VCaP (cell line): ENCODE measurements at regions not wholly inside any gene's neighbourhood (a gene's known extent, or its start where the extent isn't known, plus 50 kb on each side); places are given as distances from the start of the nearest gene placed in this dataset.

Experiments
- H3K27ac ChIP-seq: fragments of 450-650 bp; 2 replicates; pipeline ENCODE4 v1.5.1; 2017
- TF ChIP-seq, protein P1 (sequence below): fragments of 450-650 bp; conservative IDR thresholded peaks from 2 replicates; pipeline ENCODE4 v1.5.1; 2017; ENCODE audit warnings: mild to moderate bottlenecking, moderate library complexity

GRCh38 chr16:56048425-56049105, 142.7 kb upstream of the GNAO1 start:
- no peak overlapping the region for H3K27ac ChIP-seq
- TF ChIP-seq, protein P1, sequence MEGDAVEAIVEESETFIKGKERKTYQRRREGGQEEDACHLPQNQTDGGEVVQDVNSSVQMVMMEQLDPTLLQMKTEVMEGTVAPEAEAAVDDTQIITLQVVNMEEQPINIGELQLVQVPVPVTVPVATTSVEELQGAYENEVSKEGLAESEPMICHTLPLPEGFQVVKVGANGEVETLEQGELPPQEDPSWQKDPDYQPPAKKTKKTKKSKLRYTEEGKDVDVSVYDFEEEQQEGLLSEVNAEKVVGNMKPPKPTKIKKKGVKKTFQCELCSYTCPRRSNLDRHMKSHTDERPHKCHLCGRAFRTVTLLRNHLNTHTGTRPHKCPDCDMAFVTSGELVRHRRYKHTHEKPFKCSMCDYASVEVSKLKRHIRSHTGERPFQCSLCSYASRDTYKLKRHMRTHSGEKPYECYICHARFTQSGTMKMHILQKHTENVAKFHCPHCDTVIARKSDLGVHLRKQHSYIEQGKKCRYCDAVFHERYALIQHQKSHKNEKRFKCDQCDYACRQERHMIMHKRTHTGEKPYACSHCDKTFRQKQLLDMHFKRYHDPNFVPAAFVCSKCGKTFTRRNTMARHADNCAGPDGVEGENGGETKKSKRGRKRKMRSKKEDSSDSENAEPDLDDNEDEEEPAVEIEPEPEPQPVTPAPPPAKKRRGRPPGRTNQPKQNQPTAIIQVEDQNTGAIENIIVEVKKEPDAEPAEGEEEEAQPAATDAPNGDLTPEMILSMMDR: no peak

- TF ChIP-seq, protein P1: no peak
These were observed 143.7 kb upstream of the GNAO1 start for GRCh38 chr16:56047307-56048234.

DNA sequence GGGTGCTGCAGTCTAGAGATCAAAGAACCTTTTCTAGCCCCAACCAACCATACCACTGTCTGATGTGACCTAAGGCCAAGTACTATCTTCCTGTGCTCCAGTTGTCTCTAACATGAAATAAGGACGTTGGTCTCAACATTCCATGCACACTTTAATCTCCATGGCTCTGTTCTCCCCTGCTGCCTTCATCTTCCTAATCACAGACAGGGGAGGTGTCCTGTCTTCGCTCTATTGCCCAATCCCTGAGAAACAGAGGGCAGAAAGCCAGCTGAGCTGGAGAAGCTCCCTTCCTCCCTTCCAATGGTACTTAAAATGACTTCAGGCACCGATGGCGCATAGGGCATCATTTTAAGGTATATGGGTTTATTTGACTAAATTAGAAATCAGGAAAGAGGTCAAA, 148.9 kb upstream of the GNAO1 start:
- H3K27ac ChIP-seq: no peak overlapping the region

More at GRCh38 chr16:56047307-56048234, 143.7 kb upstream of the GNAO1 start:
- no peak overlapping the region for H3K27ac ChIP-seq

GRCh38 chr16:56041556-56042140, 149.6 kb upstream of the GNAO1 start:
- no peak overlapping the region for H3K27ac ChIP-seq
- TF ChIP-seq, protein P1: peak; percentile 62

More for the DNA sequence above, 148.9 kb upstream of the GNAO1 start:
- TF ChIP-seq, protein P1: no peak

- TF ChIP-seq, protein P1: no peak
- H3K27ac ChIP-seq: no peak overlapping the region
These were observed 152.7 kb upstream of the GNAO1 start for GRCh38 chr16:56038564-56039098.

- no peak overlapping the region for H3K27ac ChIP-seq
- TF ChIP-seq, protein P1: no peak
These were observed 156.9 kb upstream of the CES5A start for GRCh38 chr16:56032072-56032471.

DNA sequence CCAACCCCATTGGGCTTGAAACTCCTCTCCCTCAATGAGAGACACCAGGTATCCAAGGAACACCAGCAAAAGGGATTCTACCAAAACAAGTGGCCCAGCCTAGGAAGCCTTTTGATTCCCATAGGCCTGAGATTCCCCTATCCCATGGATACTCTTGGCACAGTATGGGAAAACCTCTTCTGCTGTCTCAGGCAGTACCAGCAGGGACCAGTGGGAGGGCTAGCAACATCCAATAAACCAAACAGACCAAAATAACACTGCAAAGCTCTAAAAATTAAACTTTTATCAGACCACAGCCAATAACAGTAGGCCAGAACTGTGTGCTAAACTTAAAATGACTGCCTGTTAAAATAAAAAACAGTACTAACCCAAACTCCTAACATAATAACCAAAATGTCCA, 153.9 kb upstream of the CES5A start:
- TF ChIP-seq, protein P1: no peak
- H3K27ac ChIP-seq: no peak overlapping the region
